ENCODE measurements at regions not wholly inside any gene's neighbourhood (a gene's known extent, or its start where the extent isn't known, plus 50 kb on each side); places are given as distances from the start of the nearest gene placed in this dataset.

GRCh38 chr5:133867851-133868545 is 100.4 kb downstream of the C5orf15 start:
- no peak for DNase-seq (ENCODE audit: low read depth)
- TF ChIP-seq, protein P1, sequence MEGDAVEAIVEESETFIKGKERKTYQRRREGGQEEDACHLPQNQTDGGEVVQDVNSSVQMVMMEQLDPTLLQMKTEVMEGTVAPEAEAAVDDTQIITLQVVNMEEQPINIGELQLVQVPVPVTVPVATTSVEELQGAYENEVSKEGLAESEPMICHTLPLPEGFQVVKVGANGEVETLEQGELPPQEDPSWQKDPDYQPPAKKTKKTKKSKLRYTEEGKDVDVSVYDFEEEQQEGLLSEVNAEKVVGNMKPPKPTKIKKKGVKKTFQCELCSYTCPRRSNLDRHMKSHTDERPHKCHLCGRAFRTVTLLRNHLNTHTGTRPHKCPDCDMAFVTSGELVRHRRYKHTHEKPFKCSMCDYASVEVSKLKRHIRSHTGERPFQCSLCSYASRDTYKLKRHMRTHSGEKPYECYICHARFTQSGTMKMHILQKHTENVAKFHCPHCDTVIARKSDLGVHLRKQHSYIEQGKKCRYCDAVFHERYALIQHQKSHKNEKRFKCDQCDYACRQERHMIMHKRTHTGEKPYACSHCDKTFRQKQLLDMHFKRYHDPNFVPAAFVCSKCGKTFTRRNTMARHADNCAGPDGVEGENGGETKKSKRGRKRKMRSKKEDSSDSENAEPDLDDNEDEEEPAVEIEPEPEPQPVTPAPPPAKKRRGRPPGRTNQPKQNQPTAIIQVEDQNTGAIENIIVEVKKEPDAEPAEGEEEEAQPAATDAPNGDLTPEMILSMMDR (IDR thresholded peaks at IDR 0.05; ENCODE audit: insufficient read depth, low read depth, low read length, missing control alignments), result no peak
- no peak overlapping the region for H3K4me3 ChIP-seq (ENCODE audit: low read length)

DNA sequence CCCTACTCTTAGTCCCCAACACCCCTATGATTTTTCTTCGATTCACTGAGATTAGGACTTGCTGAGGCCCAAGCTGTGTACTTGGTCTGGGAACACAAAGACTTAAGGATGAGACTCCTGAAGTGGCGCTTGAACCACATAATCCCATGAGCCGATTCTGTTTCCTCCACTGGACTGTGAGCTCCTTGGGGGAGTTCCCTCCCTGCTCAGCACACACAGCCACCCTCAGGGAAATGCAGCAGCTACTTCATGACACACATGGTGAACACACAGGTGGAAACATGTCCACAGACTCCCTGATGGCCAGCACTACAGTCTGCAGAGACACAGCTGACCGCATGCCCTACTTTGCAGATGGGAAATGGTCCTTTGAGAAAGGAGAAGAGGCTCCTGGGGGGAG is 101.1 kb downstream of the C5orf15 start:
- TF ChIP-seq, protein P1 (IDR thresholded peaks at IDR 0.05; ENCODE audit: insufficient read depth, low read depth, low read length, missing control alignments), result no peak

GRCh38 chr5:133866903-133867245 is 101.6 kb downstream of the C5orf15 start:
- H3K4me3 ChIP-seq (ENCODE audit: low read length), result no peak overlapping the region
- TF ChIP-seq, protein P1 (IDR thresholded peaks at IDR 0.05; ENCODE audit: insufficient read depth, low read depth, low read length, missing control alignments), result no peak
- no peak for DNase-seq (ENCODE audit: low read depth)

More for the DNA sequence above, 101.1 kb downstream of the C5orf15 start:
- peak; percentile 48 for DNase-seq (ENCODE audit: low read depth)
- no peak overlapping the region for H3K4me3 ChIP-seq (ENCODE audit: low read length)

- no peak for DNase-seq (ENCODE audit: low read depth)
- TF ChIP-seq, protein P1 (IDR thresholded peaks at IDR 0.05; ENCODE audit: insufficient read depth, low read depth, low read length, missing control alignments), result no peak
- H3K4me3 ChIP-seq (ENCODE audit: low read length), result no peak overlapping the region
Observed at GRCh38 chr5:133866160-133866902, 102.1 kb downstream of the C5orf15 start.

GRCh38 chr5:133865113-133865512 is 103.3 kb downstream of the C5orf15 start:
- H3K4me3 ChIP-seq (ENCODE audit: low read length), result no peak overlapping the region
- no peak for DNase-seq (ENCODE audit: low read depth)
- TF ChIP-seq, protein P1 (IDR thresholded peaks at IDR 0.05; ENCODE audit: insufficient read depth, low read depth, low read length, missing control alignments), result no peak

DNA sequence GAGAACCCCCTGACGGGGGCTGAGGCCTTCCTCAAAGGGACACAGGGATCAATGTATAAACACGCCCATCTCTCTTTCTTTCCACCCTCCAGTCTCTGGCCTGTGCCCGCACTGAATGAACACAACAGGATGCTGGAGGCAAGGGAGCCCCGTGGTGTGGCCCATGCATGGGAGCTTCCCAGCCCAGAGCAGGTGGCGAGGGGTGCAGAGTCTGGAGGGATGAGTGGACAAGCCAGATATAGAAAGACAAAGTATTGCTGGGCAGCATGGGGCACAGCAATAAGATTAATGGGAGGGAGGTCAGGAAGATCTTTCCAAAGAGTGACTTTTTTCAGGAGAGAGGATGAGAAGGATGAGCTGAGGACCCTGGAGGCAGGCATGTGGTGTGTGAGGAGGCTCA is 103.7 kb downstream of the C5orf15 start:
- TF ChIP-seq, protein P1 (IDR thresholded peaks at IDR 0.05; ENCODE audit: insufficient read depth, low read depth, low read length, missing control alignments), result no peak

More for the DNA sequence above, 103.7 kb downstream of the C5orf15 start:
- H3K4me3 ChIP-seq (ENCODE audit: low read length), result no peak overlapping the region
- DNase-seq (ENCODE audit: low read depth), result no peak
